ENCODE measurements at regions not wholly inside any gene's neighbourhood (a gene's known extent, or its start where the extent isn't known, plus 50 kb on each side); places are given as distances from the start of the nearest gene placed in this dataset.

DNA sequence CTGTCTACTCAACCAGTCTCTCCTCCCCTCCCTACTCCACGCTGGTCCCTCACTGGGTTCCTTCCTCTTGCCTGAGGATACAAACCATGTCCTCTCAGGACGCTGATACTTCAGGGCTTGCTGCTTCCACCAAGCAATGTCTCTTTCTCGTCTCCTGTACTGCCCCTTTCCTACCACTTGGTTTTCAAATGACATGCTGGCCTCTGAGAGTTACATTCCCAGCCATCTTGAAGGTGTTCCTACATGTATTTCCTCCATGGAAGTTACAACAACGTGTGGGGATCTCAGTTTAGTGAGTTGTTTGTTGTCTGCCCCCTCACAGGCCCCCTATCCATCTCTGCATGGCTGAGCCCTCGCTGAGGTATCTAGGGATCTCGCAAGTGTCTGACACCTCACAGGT is 334.5 kb upstream of the SKOR2 start:
- POLR2A ChIA-PET, result no interaction called here
- intact Hi-C loops (cut with micrococcal nuclease; ENCODE audit: unreplicated experiment), result no loop called here
- no peaks in the 10 kb centered on the region for H4K20me1 ChIP-seq (ENCODE audit: insufficient read depth, low read length)
- H3K36me3 ChIP-seq (replicated peaks in 1 of 2; ENCODE audit: control insufficient read depth in 1 of 2, insufficient read depth in 2 of 2, low read length in 2 of 2), result no peaks in the 10 kb centered on the region
- peaks cover 3 to 14% of the 10 kb centered on the region in 2 experiments; a peak in 2 of 5 replicates for H3K27me3 ChIP-seq (ENCODE audit: control insufficient read depth in 1 of 2, insufficient read depth in 2 of 2, low read length in 2 of 2)
- FAIRE-seq (no peak), DNase-seq (ENCODE audit: low spot score) (no peak), ATAC-seq (peak; percentile 52)
- H3K27ac ChIP-seq (ENCODE audit: extremely low read length, insufficient read depth, low read length), result no peak overlapping the region
- no peak overlapping the region for H2AFZ ChIP-seq (ENCODE audit: low read length)
- 9% methylated on average over 6 of the region's 6 CpGs for whole genome bisulfite sequencing (ENCODE audit: low lambda C conversion rate)
- H3K4me1 ChIP-seq (ENCODE audit: insufficient read depth, low read length), result 0 out of 2 replicates have a peak, but pooled peaks cover 7% of the 10 kb centered on the region
- no peak overlapping the region for H3K9ac ChIP-seq (ENCODE audit: insufficient read depth, low read depth, low read length)
- H3K9me3 ChIP-seq (ENCODE audit: low read length), result no peaks in the 10 kb centered on the region
- H3K4me3 ChIP-seq (replicated peaks in 1 of 3; ENCODE audit: insufficient read depth in 1 of 3, low read depth in 2 of 3, low read length in 3 of 3), result no peak overlapping the region
- CTCF ChIA-PET (ENCODE audit: low intra/inter-chr PET ratio, low total read pairs), result no interaction called here
- no peak for TF ChIP-seq KLF16 (CRISPR knock-in tag; IDR thresholded peaks at IDR 0.05)
- TF ChIP-seq, protein P1, sequence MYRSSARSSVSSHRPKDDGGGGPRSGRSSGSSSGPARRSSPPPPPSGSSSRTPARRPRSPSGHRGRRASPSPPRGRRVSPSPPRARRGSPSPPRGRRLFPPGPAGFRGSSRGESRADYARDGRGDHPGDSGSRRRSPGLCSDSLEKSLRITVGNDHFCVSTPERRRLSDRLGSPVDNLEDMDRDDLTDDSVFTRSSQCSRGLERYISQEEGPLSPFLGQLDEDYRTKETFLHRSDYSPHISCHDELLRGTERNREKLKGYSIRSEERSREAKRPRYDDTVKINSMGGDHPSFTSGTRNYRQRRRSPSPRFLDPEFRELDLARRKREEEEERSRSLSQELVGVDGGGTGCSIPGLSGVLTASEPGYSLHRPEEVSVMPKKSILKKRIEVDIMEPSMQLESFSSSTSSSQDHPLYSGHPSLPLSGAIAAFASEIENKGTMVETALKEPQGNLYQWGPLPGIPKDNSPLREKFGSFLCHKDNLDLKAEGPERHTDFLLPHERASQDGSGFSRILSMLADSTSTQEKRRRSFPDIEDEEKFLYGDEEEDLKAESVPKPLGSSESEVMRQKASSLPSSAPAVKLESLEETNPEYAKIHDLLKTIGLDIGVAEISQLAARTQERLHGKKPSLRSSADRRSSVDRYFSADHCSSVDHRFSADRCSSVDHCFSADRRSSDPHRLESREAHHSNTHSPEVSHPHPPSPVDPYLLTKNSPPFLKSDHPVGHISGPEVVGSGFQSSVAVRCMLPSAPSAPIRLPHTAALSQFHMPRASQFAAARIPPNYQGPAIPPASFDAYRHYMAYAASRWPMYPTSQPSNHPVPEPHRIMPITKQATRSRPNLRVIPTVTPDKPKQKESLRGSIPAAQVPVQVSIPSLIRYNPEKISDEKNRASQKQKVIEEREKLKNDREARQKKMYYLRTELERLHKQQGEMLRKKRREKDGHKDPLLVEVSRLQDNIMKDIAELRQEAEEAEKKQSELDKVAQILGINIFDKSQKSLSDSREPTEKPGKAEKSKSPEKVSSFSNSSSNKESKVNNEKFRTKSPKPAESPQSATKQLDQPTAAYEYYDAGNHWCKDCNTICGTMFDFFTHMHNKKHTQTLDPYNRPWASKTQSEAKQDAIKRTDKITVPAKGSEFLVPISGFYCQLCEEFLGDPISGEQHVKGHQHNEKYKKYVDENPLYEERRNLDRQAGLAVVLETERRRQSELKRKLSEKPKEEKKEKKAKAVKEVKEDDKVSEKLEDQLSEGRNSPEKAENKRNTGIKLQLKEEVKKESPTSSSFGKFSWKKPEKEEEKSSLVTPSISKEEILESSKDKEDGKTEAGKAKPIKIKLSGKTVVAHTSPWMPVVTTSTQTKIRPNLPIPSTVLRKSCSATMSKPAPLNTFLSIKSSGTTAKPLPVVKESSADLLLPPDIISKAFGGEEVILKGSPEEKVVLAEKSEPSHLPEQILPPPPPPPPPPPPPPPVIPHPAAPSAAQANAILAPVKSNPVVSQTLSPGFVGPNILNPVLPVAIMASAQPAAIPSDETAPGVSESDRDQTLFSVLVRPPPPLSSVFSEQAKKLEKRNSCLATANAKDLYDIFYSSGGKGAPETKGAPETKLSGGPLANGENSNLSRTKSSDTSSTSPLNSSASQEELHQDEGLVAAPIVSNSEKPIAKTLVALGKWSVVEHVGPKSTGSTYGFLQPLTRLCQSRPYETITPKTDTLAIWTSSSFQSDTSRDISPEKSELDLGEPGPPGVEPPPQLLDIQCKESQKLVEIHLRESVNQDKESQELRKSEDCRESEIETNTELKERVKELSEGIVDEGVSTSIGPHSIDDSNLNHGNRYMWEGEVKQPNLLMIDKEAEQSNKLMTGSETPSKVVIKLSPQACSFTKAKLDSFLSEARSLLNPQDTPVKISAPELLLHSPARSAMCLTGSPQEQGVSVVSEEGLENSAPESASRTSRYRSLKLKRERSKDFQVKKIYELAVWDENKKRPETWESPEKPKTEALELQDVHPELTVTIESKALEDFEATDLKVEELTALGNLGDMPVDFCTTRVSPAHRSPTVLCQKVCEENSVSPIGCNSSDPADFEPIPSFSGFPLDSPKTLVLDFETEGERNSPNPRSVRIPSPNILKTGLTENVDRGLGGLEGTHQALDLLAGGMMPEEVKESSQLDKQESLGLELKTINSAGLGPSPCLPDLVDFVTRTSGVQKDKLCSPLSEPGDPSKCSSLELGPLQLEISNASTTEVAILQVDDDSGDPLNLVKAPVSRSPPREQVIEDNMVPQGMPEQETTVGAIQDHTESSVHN (CRISPR knock-in tag; IDR thresholded peaks at IDR 0.05), result no peak
- TF ChIP-seq HHEX (CRISPR knock-in tag; IDR thresholded peaks at IDR 0.05), result no peak
- TF ChIP-seq REXO4 (CRISPR knock-in tag; IDR thresholded peaks at IDR 0.05; ENCODE audit: borderline replicate concordance), result no peak
- TF ChIP-seq MED13 (CRISPR knock-in tag; IDR thresholded peaks at IDR 0.05), result no peak
- no peak for TF ChIP-seq TGIF2 (CRISPR knock-in tag; IDR thresholded peaks at IDR 0.05)
- TF ChIP-seq ZNF660 (CRISPR knock-in tag; IDR thresholded peaks at IDR 0.05; ENCODE audit: borderline replicate concordance, low read depth), result no peak
- TF ChIP-seq ZFP36L2 (CRISPR knock-in tag; IDR thresholded peaks at IDR 0.05), result no peak
- TF ChIP-seq ZNF510 (CRISPR knock-in tag; IDR thresholded peaks at IDR 0.05; ENCODE audit: low read depth), result no peak
- no peak for TF ChIP-seq NR2C2 (CRISPR knock-in tag; IDR thresholded peaks at IDR 0.05; ENCODE audit: borderline replicate concordance)
- TF ChIP-seq TEAD2 (CRISPR knock-in tag; IDR thresholded peaks at IDR 0.05), result no peak
- no peak for TF ChIP-seq SALL1 (CRISPR knock-in tag; IDR thresholded peaks at IDR 0.05)
- TF ChIP-seq SETDB1 (CRISPR knock-in tag; IDR thresholded peaks at IDR 0.05; ENCODE audit: borderline replicate concordance), result no peak
- no peak for TF ChIP-seq NPAS2 (CRISPR knock-in tag; IDR thresholded peaks at IDR 0.05; ENCODE audit: borderline replicate concordance)
- TF ChIP-seq, protein P2, sequence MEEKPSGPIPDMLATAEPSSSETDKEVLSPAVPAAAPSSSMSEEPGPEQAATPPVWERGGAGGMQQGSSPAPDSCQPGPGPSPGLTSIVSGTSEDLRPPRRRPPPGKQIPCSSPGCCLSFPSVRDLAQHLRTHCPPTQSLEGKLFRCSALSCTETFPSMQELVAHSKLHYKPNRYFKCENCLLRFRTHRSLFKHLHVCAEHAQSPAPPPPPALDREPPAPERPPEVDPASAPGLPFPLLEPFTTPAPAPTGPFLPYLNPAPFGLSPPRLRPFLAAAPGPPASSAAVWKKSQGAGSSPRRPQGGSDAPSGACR (CRISPR knock-in tag; IDR thresholded peaks at IDR 0.05), result no peak
- no peak overlapping the region for H3K4me2 ChIP-seq (ENCODE audit: low read depth, low read length)
- no TSS peak for BruUV-seq (replicated peaks)
- H3K79me2 ChIP-seq (ENCODE audit: insufficient read depth, low read length), result no peaks in the 10 kb centered on the region
- in situ Hi-C loops (cut with HindIII; ENCODE audit: extremely low pct_ligation_motif_present, low pct_unique_long_range_greater_than_20kb), result no loop called here
